HG03469 (cell line): ENCODE measurements at regions not wholly inside any gene's neighbourhood (a gene's known extent, or its start where the extent isn't known, plus 50 kb on each side); places are given as distances from the start of the nearest gene placed in this dataset.

Experiments
- ATAC-seq: cut with Tn5 transposase; IDR thresholded peaks from one replicate; pipeline ENCODE4 v1.9.1; 2021; ENCODE audit warnings: mild to moderate bottlenecking, moderate library complexity, moderate number of reproducible peaks; ENCODE audit not compliant: unreplicated experiment

DNA sequence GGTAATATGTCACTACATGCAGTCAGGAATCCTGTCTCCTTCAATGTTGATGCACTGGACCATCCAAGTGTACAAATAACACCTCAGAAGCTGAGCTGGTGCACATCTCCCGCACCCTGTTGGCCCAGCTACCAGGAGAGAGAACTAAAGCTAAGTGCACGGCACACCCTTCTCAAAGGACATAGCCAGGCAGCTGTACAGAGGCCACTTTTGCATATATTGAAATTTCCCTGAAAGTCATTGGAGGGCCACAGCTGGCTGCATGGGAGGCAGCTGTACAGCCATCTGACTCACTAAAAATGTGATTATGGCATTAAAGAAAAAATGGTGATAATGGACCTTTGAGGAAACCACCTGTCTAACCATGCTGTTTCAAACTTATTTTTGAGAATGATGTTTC lies 441.7 kb downstream of the CBLN2 start:
- no peak for ATAC-seq

DNA sequence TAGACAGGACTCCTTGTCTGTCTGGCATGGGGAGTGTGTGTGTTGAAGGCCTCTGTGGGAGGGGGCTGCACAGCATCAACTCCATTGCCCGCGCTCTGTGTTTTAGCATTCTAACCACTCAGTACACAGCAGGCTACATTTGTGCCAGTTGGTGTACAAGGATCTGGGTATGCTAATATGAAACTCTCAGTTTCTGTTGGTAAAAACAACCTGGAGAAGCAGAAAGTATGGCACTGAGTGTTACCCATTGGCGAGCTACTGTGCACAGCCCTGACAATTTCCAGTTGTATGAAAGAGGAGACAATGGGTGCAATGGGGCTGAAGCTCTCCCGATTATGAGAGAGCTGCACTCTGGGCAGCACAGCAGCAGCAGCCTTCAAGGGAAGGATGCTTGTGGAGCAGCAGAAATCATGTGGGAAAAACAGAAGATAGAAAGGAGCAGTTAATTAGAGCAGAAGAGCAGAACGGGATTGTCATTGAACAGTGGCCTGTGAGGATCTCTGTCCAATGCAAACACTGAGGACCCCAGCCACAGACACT lies 443.6 kb downstream of the CBLN2 start:
- no peak for ATAC-seq

DNA sequence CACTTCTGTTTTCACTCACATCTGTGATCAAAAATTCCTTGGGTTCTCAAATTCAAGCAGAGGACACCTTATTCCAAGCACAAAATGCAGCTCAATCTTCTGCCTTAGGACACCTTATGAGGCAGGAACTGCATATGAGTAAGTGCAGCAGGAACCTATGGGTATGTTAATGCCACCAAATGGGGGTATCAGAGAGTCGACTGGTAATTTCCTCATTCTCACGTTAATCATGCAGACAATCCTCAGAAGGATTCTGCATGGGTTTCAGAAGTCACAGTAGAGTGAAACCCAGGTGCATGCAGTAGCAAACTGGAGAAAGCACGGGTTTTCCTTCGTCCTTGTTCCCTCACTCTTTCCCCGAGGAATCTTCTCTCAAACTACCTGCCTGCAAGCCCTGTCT lies 452.8 kb downstream of the CBLN2 start:
- peak; percentile 32 for ATAC-seq

DNA sequence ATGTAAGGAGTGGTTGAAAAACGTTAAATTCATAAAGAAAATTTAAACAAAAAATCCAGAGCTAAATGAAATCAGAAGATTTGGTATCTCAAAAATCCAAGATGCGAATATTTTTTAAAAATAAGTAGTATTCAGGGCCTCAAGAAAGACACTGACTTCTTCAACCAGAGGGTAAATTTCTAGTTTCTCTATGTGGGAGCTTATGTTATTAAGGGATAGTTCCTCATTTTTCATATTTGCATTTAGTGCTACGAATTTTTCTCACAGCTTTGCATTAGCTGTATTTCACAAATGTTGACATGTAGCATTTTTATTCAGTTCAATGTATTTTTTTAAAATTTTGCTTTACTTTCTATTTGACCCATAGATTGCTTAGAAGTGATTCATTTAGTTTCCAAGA lies 454.7 kb downstream of the CBLN2 start:
- no peak for ATAC-seq

DNA sequence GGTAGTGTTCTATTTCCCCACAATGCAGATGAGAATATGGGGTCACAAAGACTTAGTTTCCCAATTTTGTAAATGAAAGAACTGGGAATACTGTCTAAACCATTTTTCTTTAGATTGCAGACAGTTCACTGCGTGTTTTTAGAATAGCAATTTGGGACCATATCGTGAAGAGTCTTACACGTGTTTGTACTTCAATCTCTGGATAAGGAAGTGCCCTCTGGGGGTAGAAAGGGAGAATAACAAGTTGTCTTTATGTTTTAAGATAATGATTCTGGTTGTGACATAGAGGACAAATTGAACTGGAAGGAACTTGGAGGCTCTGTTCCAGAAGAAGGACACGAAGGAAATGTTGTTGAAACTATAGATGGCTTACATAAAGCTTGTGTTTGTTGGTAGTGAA lies 457.7 kb downstream of the CBLN2 start:
- no peak for ATAC-seq

DNA sequence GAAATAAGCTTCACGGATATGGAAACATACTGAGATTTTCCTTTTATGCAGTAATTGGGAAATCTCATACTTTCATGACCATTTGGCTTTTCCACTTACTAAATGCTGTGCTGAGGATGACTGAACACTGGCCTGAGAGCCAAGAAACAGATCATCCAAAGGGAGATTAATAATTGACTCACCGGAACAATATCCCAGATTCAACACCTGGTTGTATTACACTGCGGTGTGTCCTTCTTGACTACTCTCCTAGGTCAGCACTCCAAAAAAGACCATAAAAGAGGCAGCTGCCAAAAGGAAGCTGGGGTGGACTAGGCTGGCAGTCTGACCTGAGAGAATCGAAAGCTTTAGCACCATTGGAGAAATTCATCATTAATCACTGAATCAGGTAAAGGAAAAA lies 469.1 kb downstream of the CBLN2 start:
- ATAC-seq: no peak

DNA sequence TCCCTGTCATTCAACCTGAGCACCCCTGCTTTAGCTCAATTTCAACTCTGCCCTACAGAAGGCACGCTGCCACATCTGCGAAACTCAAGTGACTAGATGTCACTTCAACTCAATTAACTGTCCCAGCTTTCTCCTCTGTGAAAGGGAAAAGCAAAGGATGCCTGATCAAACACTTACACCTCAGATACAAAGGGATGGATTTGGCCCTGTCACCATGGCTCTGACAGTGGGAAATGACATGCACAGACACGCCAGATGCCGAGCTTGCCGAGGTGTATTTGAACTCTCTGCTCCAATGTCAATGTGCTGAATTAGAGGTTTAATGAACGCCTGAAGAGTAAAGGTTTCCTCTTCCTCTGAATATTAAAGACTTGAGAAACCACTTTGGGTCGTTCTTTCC lies 481.1 kb downstream of the CBLN2 start:
- ATAC-seq: no peak

DNA sequence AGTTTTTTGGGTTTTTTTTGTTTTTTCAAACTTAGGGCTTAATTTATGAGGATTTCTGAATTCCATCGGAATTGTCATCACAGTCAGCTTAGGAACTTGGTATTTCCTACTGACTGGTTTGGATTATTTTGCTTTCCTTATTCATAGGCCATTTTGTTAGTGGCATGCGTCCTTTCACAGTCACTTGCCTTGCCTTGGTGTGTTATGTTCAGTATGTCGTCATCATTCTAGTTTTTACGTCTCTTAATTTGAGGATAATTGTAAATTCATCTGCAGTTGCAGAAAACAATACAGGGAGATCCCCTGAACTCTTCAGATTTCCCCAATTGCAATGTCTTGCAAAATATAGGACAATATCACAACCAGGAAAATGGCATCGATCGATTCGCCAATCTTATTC lies 485.3 kb downstream of the CBLN2 start:
- no peak for ATAC-seq

DNA sequence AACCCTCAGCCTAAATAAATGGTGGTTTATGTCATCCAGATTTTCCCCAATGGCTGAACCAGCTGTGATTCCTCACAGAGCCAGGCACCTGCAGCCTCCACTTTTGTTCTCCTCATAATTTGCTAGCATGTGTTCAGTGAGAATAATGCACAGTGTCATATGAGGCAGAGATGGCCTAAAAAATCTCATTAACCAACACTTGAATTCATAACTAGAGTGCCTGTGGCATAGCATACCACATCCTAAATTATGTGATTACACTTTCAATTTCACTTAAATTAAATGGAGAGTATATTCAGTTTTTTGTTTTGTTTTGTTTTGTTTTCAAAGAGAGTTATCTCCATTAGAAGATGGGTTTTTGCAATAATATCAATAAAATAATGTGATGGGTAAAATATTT lies 488.0 kb downstream of the CBLN2 start:
- no peak for ATAC-seq

DNA sequence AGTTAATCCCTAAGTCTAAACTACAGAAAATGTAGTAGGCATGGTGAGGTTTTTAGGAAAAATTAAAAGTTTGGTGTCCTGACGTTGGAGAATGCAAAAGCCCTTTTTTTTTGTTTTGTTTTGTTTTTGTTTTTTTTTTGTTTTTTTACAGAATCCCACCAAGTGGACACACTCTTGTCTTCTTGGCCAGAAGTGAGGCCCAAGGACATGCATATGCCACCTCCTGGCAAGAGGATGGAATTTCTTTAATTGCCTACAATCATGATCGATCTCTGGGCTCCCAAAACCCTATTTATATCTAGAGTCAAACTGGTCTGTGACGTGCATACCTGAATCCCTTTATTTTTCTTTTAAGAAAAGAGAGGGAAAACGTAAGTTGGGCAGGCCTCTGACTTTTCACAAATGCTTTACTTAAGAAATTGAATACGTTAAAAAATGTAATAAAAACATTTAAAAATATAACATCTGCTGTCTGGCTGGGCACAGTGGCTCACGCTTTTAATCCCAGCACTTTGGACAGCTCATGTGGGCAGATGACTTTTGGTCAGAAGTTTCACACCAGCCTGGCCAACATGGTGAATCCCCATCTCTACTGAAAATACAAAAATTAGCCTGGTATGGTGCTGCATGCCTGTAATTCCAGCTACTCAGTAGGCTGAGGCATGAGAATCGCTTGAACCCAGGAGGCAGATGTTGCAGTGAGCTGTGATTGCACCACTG lies 502.7 kb downstream of the CBLN2 start:
- ATAC-seq: no peak

DNA sequence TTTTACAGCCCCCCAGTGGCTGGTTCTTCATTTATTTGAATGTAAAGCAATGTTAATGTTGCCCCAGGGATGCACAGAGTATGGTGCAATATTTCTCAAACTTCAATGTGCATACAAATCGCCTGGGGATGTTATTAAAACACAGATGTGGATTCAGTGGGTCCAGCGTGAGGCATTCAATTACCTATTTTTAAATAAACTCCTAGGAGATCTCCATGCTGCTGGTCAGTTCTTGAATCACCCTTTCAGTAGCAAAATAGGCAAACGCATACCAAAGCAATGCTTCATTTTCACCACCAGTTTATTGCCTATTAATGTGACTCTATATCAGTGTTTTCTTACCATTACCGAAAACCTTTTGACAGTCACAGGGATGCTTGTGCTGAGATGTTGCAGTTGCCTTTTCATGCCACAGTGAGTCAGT lies 530.7 kb downstream of the CBLN2 start:
- no peak for ATAC-seq

DNA sequence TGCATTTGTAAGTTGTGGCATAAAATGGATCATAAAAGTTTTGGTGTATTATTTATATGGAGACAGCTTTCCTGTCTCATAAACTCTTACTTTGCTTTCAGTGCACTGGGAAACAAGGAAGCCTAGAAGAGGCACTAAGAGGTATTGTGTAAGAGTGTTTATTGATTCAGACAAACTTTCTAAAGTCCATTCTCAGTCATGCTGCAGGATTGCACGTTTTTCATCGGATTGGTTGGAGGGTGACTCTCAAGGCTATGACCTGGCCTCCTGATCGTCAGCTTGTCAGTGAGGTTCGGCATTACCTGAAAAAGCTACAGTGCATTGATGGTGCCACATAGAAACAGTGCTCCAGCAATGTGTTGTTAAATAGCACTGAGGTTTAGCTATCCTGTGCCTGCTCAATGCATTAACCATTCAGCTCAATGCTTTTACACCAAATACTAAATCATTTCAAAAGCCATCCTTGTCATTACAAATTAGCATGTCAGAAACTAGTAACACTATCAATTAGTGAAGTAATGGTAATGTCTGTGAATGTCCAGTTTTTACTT lies 545.5 kb downstream of the CBLN2 start:
- no peak for ATAC-seq

DNA sequence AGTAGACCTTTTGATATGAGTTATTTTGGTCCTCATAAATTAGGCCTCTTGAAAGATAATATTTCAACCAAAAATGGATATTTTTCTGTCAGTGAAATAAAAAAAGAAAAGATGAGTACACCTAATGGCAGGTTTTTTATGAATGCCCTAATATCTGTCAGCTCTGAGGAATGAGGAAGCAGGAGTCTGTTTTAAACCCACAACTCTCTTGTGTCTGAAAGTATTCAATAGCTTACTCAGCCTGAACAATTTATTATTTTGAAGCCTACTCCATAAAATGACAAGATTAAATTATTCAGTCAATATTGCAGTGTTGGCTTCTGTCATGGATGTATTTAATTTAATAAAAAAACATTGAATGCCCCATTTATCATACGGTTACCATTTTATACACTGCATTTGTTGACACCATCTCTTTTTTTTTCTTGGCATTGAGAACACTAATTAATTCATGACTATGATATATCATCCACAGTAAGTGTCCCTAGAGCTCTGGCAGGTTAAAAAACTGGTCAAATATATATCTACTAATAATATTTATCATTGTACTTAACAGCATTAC lies 548.2 kb downstream of the CBLN2 start:
- ATAC-seq: no peak

DNA sequence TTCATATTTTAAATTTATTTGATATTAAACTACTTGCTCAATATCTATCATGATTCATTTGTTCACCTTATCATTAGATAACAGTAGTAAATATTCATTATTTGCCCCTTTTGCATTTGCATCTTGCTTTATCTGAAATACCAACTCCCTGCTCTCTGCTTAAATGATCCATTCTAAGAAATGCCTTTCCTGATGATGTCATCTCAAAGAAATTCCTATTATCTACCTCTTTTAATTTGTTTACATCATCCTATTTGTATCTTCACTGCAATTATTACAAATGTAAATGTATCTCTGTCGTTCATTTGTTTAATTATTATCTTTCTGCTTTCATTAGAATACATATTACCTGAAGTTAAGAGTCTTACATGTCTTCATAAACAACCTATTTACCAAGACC lies 549.9 kb downstream of the CBLN2 start:
- no peak for ATAC-seq

DNA sequence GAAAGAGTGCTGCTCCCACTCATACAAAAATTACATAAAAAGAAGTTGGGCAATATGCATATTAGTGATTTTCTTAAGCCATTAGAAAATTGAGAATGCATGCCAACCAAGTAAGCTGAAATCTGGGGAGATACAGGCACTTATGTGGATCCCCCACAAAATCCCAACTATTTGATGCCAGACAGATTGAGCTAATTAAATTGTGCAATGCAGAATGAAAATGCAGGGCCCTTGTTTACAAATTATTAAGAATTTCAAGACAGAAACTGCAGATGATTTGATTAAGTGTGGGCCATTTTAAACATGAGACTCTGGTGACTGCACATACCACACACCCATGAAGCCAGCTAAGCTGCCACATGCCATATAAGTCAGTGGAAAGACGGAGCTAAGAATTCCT lies 554.5 kb downstream of the CBLN2 start:
- ATAC-seq: no peak

DNA sequence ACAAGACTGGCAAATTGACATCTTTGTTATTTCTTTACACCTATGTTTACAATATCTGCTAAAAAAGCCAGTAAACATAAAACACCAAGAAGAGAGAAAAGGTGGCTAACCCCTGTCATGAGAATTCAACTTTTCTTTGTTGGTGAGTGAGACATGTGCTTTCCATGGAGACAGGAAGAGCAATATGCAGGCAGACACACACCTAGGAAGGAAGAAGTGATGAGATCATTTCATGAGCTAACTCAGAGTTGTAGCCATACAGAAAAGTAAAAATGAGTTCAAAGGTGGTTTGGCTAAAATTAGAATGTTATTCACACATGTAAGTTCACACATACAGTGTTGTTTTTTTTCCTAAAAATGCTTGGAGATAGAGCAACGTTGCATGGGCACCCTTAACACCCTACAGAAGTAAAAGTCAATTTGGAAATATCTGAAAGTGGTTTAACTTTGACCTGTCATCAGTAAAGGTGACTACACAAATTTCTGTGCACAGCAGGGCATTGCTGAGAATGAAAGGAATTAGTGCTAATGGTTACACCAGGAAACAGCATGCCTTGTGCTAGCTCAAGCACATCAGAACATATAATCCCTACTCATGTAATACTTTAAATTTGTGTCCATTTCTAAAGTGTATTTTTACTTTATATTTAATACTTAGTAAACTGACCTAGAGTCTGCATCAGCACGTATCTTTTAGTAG lies 557.6 kb downstream of the CBLN2 start:
- no peak for ATAC-seq

DNA sequence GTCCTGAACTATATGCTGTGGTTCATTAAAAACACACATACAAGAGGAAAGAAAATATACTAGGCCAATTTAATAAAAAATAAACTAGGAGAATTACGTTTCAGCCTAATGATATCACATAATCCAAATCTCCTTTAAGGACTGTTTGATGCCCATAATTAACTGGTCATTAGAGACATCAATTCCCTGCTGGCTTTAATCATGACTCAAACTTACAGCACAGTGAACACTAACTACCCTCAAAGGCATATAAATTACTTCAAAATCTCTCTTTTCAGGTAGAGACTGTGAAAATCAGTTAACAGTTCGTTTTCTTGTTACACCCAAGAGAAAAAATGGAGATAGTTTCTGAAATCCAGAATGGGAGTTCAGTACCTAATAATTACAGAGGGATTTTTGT lies 567.4 kb downstream of the CBLN2 start:
- no peak for ATAC-seq

DNA sequence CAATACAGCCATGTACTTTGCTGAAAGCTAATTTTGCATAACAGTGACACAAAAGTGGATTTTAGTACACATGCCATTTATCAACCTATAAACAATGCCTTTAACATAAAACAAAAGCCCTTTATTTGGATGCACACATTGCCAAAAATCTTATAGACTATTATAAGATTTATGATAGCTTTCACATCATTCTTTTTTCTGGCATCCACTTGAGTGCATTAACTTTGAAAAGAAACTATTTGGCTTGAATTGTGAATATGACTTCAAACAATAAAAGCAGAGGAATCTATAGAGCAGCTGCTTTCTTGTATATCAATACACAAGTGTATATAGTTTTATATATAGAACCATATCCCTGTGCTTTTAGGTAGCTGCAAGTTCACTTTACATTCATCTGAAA lies 577.4 kb downstream of the CBLN2 start:
- ATAC-seq: no peak

DNA sequence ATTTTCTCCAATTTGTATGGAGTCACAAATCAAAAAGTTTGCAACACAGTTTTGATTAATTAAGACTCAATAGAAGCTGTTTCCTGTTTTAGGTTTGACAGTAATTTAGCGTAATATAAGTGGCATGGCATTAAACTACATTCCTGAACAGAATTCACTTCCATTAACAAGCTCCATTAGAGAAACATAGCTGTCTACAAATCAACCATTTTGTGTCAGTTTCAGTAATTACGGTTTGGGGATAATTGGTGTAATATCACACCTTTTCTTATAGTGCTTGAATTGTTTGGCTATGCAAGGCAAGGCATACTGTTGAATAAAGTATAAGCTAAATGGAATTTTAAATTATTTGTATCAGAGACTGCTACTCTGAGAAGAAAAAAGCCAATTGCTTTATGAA lies 585.5 kb downstream of the CBLN2 start:
- ATAC-seq: no peak

DNA sequence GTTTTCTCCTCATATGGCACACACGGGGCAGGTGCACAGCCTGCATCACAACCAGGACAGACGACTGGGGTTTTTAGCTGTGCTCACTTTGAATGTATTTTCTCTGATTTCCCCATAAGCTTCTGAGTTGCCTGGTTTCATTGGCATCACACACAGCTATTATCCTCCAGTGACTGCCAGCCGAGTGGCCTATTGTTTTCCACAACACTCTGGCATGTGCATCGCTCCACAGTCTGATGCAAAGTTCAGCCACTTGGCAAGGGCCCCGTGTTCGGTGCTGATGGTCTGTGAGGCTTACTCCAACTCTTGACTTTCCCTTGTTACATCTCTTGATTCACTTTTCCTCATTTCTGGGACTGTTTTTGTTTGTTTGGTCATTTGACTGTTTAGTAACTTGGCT lies 593.1 kb downstream of the CBLN2 start:
- no peak for ATAC-seq

DNA sequence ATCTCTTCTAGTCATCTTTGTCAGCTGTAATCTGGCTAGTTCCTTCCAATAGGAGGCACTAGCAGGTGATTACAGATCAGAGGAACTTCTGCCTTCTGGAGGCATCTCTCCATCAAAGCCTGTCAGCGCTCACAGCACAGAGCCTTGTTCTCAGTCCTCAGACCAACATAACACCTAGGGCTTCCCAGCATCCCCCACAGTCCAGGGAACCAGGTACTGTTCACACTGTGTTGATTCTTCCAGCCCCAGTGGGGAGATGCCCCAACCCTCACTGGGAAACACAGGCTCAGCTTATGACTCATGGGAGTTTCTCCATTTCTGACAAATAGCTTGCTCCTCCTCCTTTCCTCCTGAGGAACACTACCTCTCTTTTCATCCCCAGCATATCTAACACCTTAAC lies 601.7 kb downstream of the CBLN2 start:
- ATAC-seq: no peak

DNA sequence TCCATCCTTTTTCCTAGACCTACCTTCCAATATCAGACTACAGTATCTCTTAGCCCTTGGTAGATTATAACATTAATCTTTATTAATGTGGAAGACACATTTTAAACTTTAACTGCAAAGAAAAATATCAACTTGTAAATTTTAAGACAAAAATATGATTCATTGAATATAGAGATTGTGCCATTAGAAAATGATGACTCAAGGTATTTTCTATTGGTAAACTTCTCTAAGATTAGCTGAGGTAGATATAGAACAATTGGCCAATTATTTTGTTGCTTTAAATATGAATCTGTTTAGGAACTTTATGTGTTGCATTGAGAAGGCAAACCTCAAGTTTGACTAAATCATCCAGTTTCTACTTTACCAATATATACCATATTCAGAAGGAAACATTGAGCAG lies 604.7 kb downstream of the CBLN2 start:
- no peak for ATAC-seq
